PC-9 (cell line): ENCODE measurements at regions not wholly inside any gene's neighbourhood (a gene's known extent, or its start where the extent isn't known, plus 50 kb on each side); places are given as distances from the start of the nearest gene placed in this dataset.

Source experiments
- BruUV-seq: library from RNA; stranded (reverse); fragments of 400-500 nt; replicated peaks from 2 replicates; lab custom pipeline; 2021; lab: Mats Ljungman, UMichigan
- CTCF ChIA-PET: fragments of 300-600 bp; sonication (Branson Sonifier 250); formaldehyde crosslinking; loops from one replicate; lab custom pipeline; 2022; ENCODE audit warnings: antibody characterized with exemption; lab: Charles Lee
- POLR2A ChIA-PET: fragments of 300-600 bp; sonication (Branson Sonifier 250); formaldehyde crosslinking; loops from one replicate; lab custom pipeline; 2022; ENCODE audit warnings: antibody characterized with exemption; ENCODE audit not compliant: unreplicated experiment; lab: Charles Lee
- DNase-seq, 2 experiments: peaks; one replicate each; pipeline versions ENCODE4 v3.0.0 to v3.0.0-alpha.2; 2015 to 2022; ENCODE audit warnings: mixed read lengths in 1 of 2
- H2AFZ ChIP-seq: fragments of 200-600 bp; sonication (generic); 2 replicates; pipeline ENCODE4 v1.8.1; 2017; ENCODE audit warnings: antibody characterized with exemption
- H3F3A ChIP-seq: fragments of 200-600 bp; sonication (generic); 2 replicates; pipeline ENCODE4 v1.8.1; 2017; ENCODE audit warnings: antibody characterized with exemption, mild to moderate bottlenecking, low read depth; ENCODE audit not compliant: insufficient read depth
- H3K27ac ChIP-seq: fragments of 200-600 bp; sonication (generic); 2 replicates; pipeline ENCODE4 v1.6.1; 2016; ENCODE audit warnings: mixed run types
- H3K27me3 ChIP-seq: fragments of 200-600 bp; sonication (generic); 2 replicates; pipeline ENCODE4 v1.6.1; 2016; ENCODE audit warnings: low read depth, mixed run types; ENCODE audit not compliant: insufficient read depth
- H3K36me3 ChIP-seq: fragments of 200-600 bp; sonication (generic); 2 replicates; pipeline ENCODE4 v1.6.1; 2016; ENCODE audit warnings: low read depth, mixed run types
- H3K4me1 ChIP-seq: fragments of 200-600 bp; sonication (generic); replicated peaks from 2 replicates; pipeline ENCODE4 v1.6.1; 2016; ENCODE audit warnings: mixed run types; ENCODE audit not compliant: insufficient read depth
- H3K4me2 ChIP-seq: fragments of 200-600 bp; sonication (generic); 2 replicates; pipeline ENCODE4 v1.6.1; 2017; ENCODE audit warnings: mixed run types
- H3K4me3 ChIP-seq: fragments of 200-600 bp; sonication (generic); 2 replicates; pipeline ENCODE4 v1.6.1; 2016; ENCODE audit warnings: mixed run types
- H3K79me2 ChIP-seq: fragments of 200-600 bp; sonication (generic); 2 replicates; pipeline ENCODE4 v1.6.1; 2017; ENCODE audit warnings: low read depth, mixed run types
- H3K9me2 ChIP-seq: fragments of 200-600 bp; sonication (generic); 2 replicates; pipeline ENCODE4 v1.8.1; 2017; ENCODE audit warnings: mild to moderate bottlenecking; ENCODE audit not compliant: insufficient read depth
- H3K9me3 ChIP-seq: fragments of 200-600 bp; sonication (generic); 2 replicates; pipeline ENCODE4 v1.8.1; 2016; ENCODE audit warnings: low read depth; ENCODE audit not compliant: insufficient read depth
- H4K20me1 ChIP-seq: fragments of 200-600 bp; sonication (generic); 2 replicates; pipeline ENCODE4 v1.8.1; 2017; ENCODE audit not compliant: insufficient read depth
- EZH2 ChIP-seq: fragments of 200-600 bp; sonication (generic); IDR thresholded peaks from 2 replicates; pipeline ENCODE4 v1.8.0; 2017; ENCODE audit warnings: antibody characterized with exemption, low read depth
- intact Hi-C: fragments of 100-400 bp; cut with micrococcal nuclease; formaldehyde crosslinking; loops from one replicate; pipeline ENCODE4 v1.10.0; 2022; ENCODE audit not compliant: unreplicated experiment
- TF ChIP-seq, protein P1 (sequence below): fragments of 200-600 bp; sonication (generic); conservative IDR thresholded peaks from 2 replicates; pipeline ENCODE4 v1.6.1; 2017; ENCODE audit warnings: mixed run types, antibody characterized with exemption, mild to moderate bottlenecking, moderate library complexity

DNA sequence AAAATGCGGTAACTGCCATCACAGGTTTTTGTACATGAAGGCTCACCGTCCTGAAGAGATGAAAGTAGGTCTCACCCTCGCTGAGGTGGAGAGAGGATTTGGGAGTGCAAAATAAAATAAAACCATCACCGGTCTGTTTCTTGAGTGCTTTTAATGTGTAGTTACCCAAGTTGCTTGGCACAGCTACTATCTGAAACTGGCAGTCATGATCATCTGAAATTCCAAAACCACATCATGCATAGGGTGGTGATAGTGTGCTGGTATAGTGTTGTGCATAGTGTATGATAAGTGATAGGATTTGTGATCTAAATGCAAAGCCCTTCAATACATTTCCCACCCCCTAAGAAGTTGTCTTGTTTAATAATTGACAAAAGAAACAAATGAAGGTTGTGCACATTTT is 381.3 kb downstream of the DMRT2 start:
- no peaks in the 10 kb centered on the region for H3K36me3 ChIP-seq
- intact Hi-C loops: no loop called here
- ChIA-PET CTCF (no interaction called here), POLR2A (no interaction called here)
- H3F3A ChIP-seq: no peaks in the 10 kb centered on the region
- BruUV-seq: no TSS peak
- no peaks in the 10 kb centered on the region for H3K4me1 ChIP-seq
- H4K20me1 ChIP-seq: no peaks in the 10 kb centered on the region
- no peak overlapping the region for H3K27ac ChIP-seq
- H3K79me2 ChIP-seq: no peaks in the 10 kb centered on the region
- H3K4me2 ChIP-seq: no peak overlapping the region
- no peak for DNase-seq
- no peak overlapping the region for H3K4me3 ChIP-seq
- H3K9me3 ChIP-seq: no peaks in the 10 kb centered on the region
- no peaks in the 10 kb centered on the region for H3K9me2 ChIP-seq
- H3K27me3 ChIP-seq: peaks cover 13% of the 10 kb centered on the region; the same call in 1 of the 2 replicates
- H2AFZ ChIP-seq: no peak overlapping the region
- TF ChIP-seq, protein P1, sequence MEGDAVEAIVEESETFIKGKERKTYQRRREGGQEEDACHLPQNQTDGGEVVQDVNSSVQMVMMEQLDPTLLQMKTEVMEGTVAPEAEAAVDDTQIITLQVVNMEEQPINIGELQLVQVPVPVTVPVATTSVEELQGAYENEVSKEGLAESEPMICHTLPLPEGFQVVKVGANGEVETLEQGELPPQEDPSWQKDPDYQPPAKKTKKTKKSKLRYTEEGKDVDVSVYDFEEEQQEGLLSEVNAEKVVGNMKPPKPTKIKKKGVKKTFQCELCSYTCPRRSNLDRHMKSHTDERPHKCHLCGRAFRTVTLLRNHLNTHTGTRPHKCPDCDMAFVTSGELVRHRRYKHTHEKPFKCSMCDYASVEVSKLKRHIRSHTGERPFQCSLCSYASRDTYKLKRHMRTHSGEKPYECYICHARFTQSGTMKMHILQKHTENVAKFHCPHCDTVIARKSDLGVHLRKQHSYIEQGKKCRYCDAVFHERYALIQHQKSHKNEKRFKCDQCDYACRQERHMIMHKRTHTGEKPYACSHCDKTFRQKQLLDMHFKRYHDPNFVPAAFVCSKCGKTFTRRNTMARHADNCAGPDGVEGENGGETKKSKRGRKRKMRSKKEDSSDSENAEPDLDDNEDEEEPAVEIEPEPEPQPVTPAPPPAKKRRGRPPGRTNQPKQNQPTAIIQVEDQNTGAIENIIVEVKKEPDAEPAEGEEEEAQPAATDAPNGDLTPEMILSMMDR: no peak
- TF ChIP-seq EZH2: no peak

DNA sequence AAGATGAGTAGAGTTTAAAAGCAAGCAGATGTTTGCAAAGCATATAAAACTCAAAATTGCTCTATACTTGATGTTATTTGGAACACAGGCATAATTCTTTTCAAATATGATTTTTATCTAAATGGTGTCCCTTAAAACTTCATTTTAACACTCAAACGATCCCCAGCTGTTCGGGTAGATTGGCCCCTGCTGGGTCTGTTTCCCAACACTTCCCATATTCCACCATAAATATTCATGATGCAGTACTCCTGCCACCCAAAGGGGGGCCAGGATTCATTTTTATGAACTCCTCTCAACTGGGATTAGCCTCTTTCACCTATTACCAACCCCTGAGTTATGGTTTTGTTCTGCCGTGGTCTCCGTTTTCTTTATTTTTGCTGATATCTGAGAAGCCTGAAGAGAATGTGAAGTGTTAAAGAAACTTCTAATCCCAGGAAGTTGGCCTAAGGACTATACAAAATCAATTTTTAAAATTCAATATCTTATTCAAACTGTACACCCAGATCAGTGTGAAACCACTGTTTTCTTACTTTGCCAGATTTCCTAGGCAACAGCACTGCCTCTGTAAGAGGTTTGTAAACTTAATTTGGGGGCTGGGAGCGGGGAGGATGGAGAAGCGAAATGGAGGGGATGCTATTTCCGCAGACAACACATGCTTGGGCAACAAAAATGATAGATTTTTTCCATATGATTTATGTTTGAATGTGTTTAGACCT is 384.1 kb downstream of the DMRT2 start:
- no peaks in the 10 kb centered on the region for H3K9me3 ChIP-seq
- ChIA-PET POLR2A (no interaction called here), CTCF (no interaction called here)
- TF ChIP-seq, protein P1: peak; percentile 25; the same call in 1 of the 2 replicates
- no peak for TF ChIP-seq EZH2
- DNase-seq: no peak
- no peaks in the 10 kb centered on the region for H3K4me1 ChIP-seq
- H3K79me2 ChIP-seq: no peaks in the 10 kb centered on the region
- H3F3A ChIP-seq: no peaks in the 10 kb centered on the region
- intact Hi-C loops: no loop called here
- H3K4me3 ChIP-seq: no peak overlapping the region
- H2AFZ ChIP-seq: no peak overlapping the region
- H4K20me1 ChIP-seq: no peaks in the 10 kb centered on the region
- H3K4me2 ChIP-seq: no peak overlapping the region
- no TSS peak for BruUV-seq
- no peak overlapping the region for H3K27ac ChIP-seq
- H3K27me3 ChIP-seq: peaks cover 13% of the 10 kb centered on the region; the same call in 1 of the 2 replicates
- H3K36me3 ChIP-seq: no peaks in the 10 kb centered on the region
- H3K9me2 ChIP-seq: no peaks in the 10 kb centered on the region

DNA sequence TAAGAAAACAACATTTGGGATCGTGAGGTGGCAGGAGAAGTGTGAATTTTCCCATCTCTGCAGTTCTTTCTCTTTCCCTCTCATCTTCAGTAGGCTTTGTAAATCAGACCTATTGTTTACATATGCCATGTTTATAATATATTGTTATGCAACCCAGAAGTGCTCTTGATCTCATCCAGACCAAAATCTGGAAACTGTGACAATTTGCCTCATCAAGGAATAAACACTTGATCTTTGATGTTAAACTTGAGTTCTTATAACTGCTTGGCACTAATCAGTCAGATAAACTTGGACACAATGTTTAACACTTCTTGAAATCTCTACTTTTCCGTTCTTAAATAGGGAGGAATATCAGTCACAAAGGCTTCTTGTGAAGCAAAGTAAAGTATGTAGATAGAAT is 384.7 kb downstream of the DMRT2 start:
- no peaks in the 10 kb centered on the region for H3F3A ChIP-seq
- CTCF ChIA-PET: no interaction called here
- intact Hi-C loops: no loop called here

More for the DNA sequence above, 384.7 kb downstream of the DMRT2 start:
- H4K20me1 ChIP-seq: no peaks in the 10 kb centered on the region
- no peaks in the 10 kb centered on the region for H3K9me2 ChIP-seq
- H3K4me1 ChIP-seq: no peaks in the 10 kb centered on the region
- TF ChIP-seq, protein P1: no peak
- TF ChIP-seq EZH2: no peak
- H3K27me3 ChIP-seq: peaks cover 13% of the 10 kb centered on the region; the same call in 1 of the 2 replicates
- H3K27ac ChIP-seq: no peak overlapping the region
- no TSS peak for BruUV-seq
- no peaks in the 10 kb centered on the region for H3K79me2 ChIP-seq
- no peaks in the 10 kb centered on the region for H3K36me3 ChIP-seq
- DNase-seq: no peak
- H3K4me2 ChIP-seq: no peak overlapping the region
- H2AFZ ChIP-seq: no peak overlapping the region
- no peak overlapping the region for H3K4me3 ChIP-seq
- no peaks in the 10 kb centered on the region for H3K9me3 ChIP-seq
- POLR2A ChIA-PET: no interaction called here
